ENCODE measurements at regions not wholly inside any gene's neighbourhood (a gene's known extent, or its start where the extent isn't known, plus 50 kb on each side); places are given as distances from the start of the nearest gene placed in this dataset.

GRCh38 chr7:68438016-68438415, 1160.3 kb upstream of the AUTS2 start:
- DNase-seq (ENCODE audit: low spot score), result no peak

- no peak for DNase-seq (ENCODE audit: low spot score)
Observed at GRCh38 chr7:68438811-68439210, 1159.5 kb upstream of the AUTS2 start.

GRCh38 chr7:68439897-68440296, 1158.4 kb upstream of the AUTS2 start:
- no peak for DNase-seq (ENCODE audit: low spot score)

GRCh38 chr7:68440866-68441265, 1157.4 kb upstream of the AUTS2 start:
- DNase-seq (ENCODE audit: low spot score), result no peak

- no peak for DNase-seq (ENCODE audit: low spot score)
Observed at GRCh38 chr7:68441645-68442044, 1156.6 kb upstream of the AUTS2 start.

- DNase-seq (ENCODE audit: low spot score), result no peak
Observed at GRCh38 chr7:68442931-68443631, 1155.2 kb upstream of the AUTS2 start.

- no peak for DNase-seq (ENCODE audit: low spot score)
Observed at GRCh38 chr7:68444042-68444441, 1154.2 kb upstream of the AUTS2 start.

GRCh38 chr7:68444956-68445355, 1153.3 kb upstream of the AUTS2 start:
- no peak for DNase-seq (ENCODE audit: low spot score)

GRCh38 chr7:68446183-68446582, 1152.1 kb upstream of the AUTS2 start:
- DNase-seq (ENCODE audit: low spot score), result no peak

- DNase-seq (ENCODE audit: low spot score), result no peak
Observed at GRCh38 chr7:68449099-68449498, 1149.2 kb upstream of the AUTS2 start.

- DNase-seq (ENCODE audit: low spot score), result no peak
Observed at GRCh38 chr7:68449816-68450215, 1148.5 kb upstream of the AUTS2 start.

- DNase-seq (ENCODE audit: low spot score), result no peak
Observed at GRCh38 chr7:68454931-68455330, 1143.3 kb upstream of the AUTS2 start.

GRCh38 chr7:68456469-68456868, 1141.8 kb upstream of the AUTS2 start:
- DNase-seq (ENCODE audit: low spot score), result no peak

GRCh38 chr7:68457481-68457880, 1140.8 kb upstream of the AUTS2 start:
- no peak for DNase-seq (ENCODE audit: low spot score)

GRCh38 chr7:68458010-68458908, 1140.0 kb upstream of the AUTS2 start:
- no peak for DNase-seq (ENCODE audit: low spot score)

GRCh38 chr7:68461430-68461829, 1136.8 kb upstream of the AUTS2 start:
- peak; percentile 28 for DNase-seq (ENCODE audit: low spot score)

- no peak for DNase-seq (ENCODE audit: low spot score)
Observed at GRCh38 chr7:68470836-68471435, 1127.3 kb upstream of the AUTS2 start.

GRCh38 chr7:68472688-68473087, 1125.6 kb upstream of the AUTS2 start:
- no peak for DNase-seq (ENCODE audit: low spot score)

GRCh38 chr7:68474661-68475216, 1123.5 kb upstream of the AUTS2 start:
- no peak for DNase-seq (ENCODE audit: low spot score)

- peak; percentile 18 for DNase-seq (ENCODE audit: low spot score)
Observed at GRCh38 chr7:68476966-68477365, 1121.3 kb upstream of the AUTS2 start.

GRCh38 chr7:68478326-68478725, 1119.9 kb upstream of the AUTS2 start:
- DNase-seq (ENCODE audit: low spot score), result no peak

GRCh38 chr7:68482800-68483199, 1115.5 kb upstream of the AUTS2 start:
- no peak for DNase-seq (ENCODE audit: low spot score)

- DNase-seq (ENCODE audit: low spot score), result no peak
Observed at GRCh38 chr7:68484731-68485130, 1113.5 kb upstream of the AUTS2 start.
